ENCODE measurements at regions not wholly inside any gene's neighbourhood (a gene's known extent, or its start where the extent isn't known, plus 50 kb on each side); places are given as distances from the start of the nearest gene placed in this dataset.

- no peaks in the 10 kb centered on the region for H3K79me2 ChIP-seq (ENCODE audit: control insufficient read depth, insufficient read depth, low read length, poor library complexity)
- no peak overlapping the region for H3K18ac ChIP-seq (ENCODE audit: low read length)
- no peak overlapping the region for H3K27ac ChIP-seq (ENCODE audit: low read depth, low read length)
- no peaks in the 10 kb centered on the region for H3K79me1 ChIP-seq (ENCODE audit: low read length)
- no peak overlapping the region for H2BK12ac ChIP-seq (ENCODE audit: low read length)
- DNase-seq = peak in 1 of 2 donors; percentile 21
- H4K91ac ChIP-seq (ENCODE audit: low read depth, low read length) = no peak overlapping the region
- H2BK120ac ChIP-seq (ENCODE audit: insufficient read depth, low read length, poor library complexity) = no peak overlapping the region
- no peak overlapping the region for H2AFZ ChIP-seq (ENCODE audit: insufficient read depth, low read length, poor library complexity)
- no peak overlapping the region for H3K4me3 ChIP-seq (ENCODE audit: low read depth, low read length)
- H3K36me3 ChIP-seq (ENCODE audit: control insufficient read depth in 1 of 2, insufficient read depth in 2 of 2, low read length in 2 of 2) = no peaks in the 10 kb centered on the region
- no peak overlapping the region for H2BK5ac ChIP-seq (ENCODE audit: low read depth, low read length, poor library complexity)
- no peak overlapping the region for H3K9ac ChIP-seq (ENCODE audit: low read length)
- H3K4me2 ChIP-seq (ENCODE audit: low read length) = no peak overlapping the region
- H3K4me1 ChIP-seq (ENCODE audit: control insufficient read depth in 1 of 2, insufficient read depth in 2 of 2, low read length in 2 of 2) = no peaks in the 10 kb centered on the region
- H2AK5ac ChIP-seq (ENCODE audit: low read length) = no peak overlapping the region
- H4K12ac ChIP-seq (ENCODE audit: low read depth, low read length) = no peak overlapping the region
- no peaks in the 10 kb centered on the region for H3K27me3 ChIP-seq (ENCODE audit: insufficient read depth, low read length)
- no peak overlapping the region for H3K23ac ChIP-seq (ENCODE audit: low read length)
- no peak overlapping the region for H3K14ac ChIP-seq (ENCODE audit: low read length)
- H4K8ac ChIP-seq (ENCODE audit: low read depth, low read length) = no peak overlapping the region
- no CpG with 5 or more reads among the region's 4 CpGs for WGBS (ENCODE audit: extremely low coverage, insufficient coverage, insufficient read length)
- no peaks in the 10 kb centered on the region for H3K9me3 ChIP-seq (ENCODE audit: insufficient read depth, low read depth, low read length)
- H3K4ac ChIP-seq (ENCODE audit: low read depth, low read length) = no peak overlapping the region
These were observed 951.6 kb downstream of the TFAP2A start for GRCh38 chr6:9463311-9463710.

- Histone ChIP-seq H3K4me3 (ENCODE audit: low read depth, low read length) (no peak overlapping the region), H3K27me3 (ENCODE audit: insufficient read depth, low read length) (no peaks in the 10 kb centered on the region), H3K23ac (ENCODE audit: low read length) (no peak overlapping the region), H3K9me3 (ENCODE audit: insufficient read depth, low read depth, low read length) (no peaks in the 10 kb centered on the region), H4K91ac (ENCODE audit: low read depth, low read length) (no peak overlapping the region), H3K79me2 (ENCODE audit: control insufficient read depth, insufficient read depth, low read length, poor library complexity) (no peaks in the 10 kb centered on the region), H2BK12ac (ENCODE audit: low read length) (no peak overlapping the region), H3K4me1 (ENCODE audit: control insufficient read depth in 1 of 2, insufficient read depth in 2 of 2, low read length in 2 of 2) (no peaks in the 10 kb centered on the region), H4K8ac (ENCODE audit: low read depth, low read length) (no peak overlapping the region), H3K79me1 (ENCODE audit: low read length) (no peaks in the 10 kb centered on the region), H2BK120ac (ENCODE audit: insufficient read depth, low read length, poor library complexity) (no peak overlapping the region), H2BK5ac (ENCODE audit: low read depth, low read length, poor library complexity) (no peak overlapping the region), H3K4me2 (ENCODE audit: low read length) (no peak overlapping the region), H4K12ac (ENCODE audit: low read depth, low read length) (no peak overlapping the region), H3K14ac (ENCODE audit: low read length) (no peak overlapping the region), H3K9ac (ENCODE audit: low read length) (no peak overlapping the region), H3K36me3 (ENCODE audit: control insufficient read depth in 1 of 2, insufficient read depth in 2 of 2, low read length in 2 of 2) (no peaks in the 10 kb centered on the region), H3K18ac (ENCODE audit: low read length) (no peak overlapping the region), H2AFZ (ENCODE audit: insufficient read depth, low read length, poor library complexity) (no peak overlapping the region), H2AK5ac (ENCODE audit: low read length) (no peak overlapping the region), H3K4ac (ENCODE audit: low read depth, low read length) (no peak overlapping the region), H3K27ac (ENCODE audit: low read depth, low read length) (no peak overlapping the region)
- WGBS (ENCODE audit: extremely low coverage, insufficient coverage, insufficient read length) = no CpG with 5 or more reads among the region's 3 CpGs
- DNase-seq = no peak
These were observed 953.7 kb downstream of the TFAP2A start for GRCh38 chr6:9461188-9461587.

GRCh38 chr6:9458424-9458823 lies 956.5 kb downstream of the TFAP2A start:
- no peak for DNase-seq
- Histone ChIP-seq H3K27ac (ENCODE audit: low read depth, low read length) (no peak overlapping the region), H3K4me1 (ENCODE audit: control insufficient read depth in 1 of 2, insufficient read depth in 2 of 2, low read length in 2 of 2) (no peaks in the 10 kb centered on the region), H4K12ac (ENCODE audit: low read depth, low read length) (no peak overlapping the region), H2BK12ac (ENCODE audit: low read length) (no peak overlapping the region), H3K4ac (ENCODE audit: low read depth, low read length) (no peak overlapping the region), H3K18ac (ENCODE audit: low read length) (no peak overlapping the region), H3K4me3 (ENCODE audit: low read depth, low read length) (no peak overlapping the region), H3K36me3 (ENCODE audit: control insufficient read depth in 1 of 2, insufficient read depth in 2 of 2, low read length in 2 of 2) (no peaks in the 10 kb centered on the region), H4K8ac (ENCODE audit: low read depth, low read length) (no peak overlapping the region), H3K27me3 (ENCODE audit: insufficient read depth, low read length) (no peaks in the 10 kb centered on the region), H3K9ac (ENCODE audit: low read length) (no peak overlapping the region), H2BK120ac (ENCODE audit: insufficient read depth, low read length, poor library complexity) (no peak overlapping the region), H3K79me2 (ENCODE audit: control insufficient read depth, insufficient read depth, low read length, poor library complexity) (no peaks in the 10 kb centered on the region), H2AK5ac (ENCODE audit: low read length) (no peak overlapping the region), H3K4me2 (ENCODE audit: low read length) (no peak overlapping the region), H3K79me1 (ENCODE audit: low read length) (no peaks in the 10 kb centered on the region), H2AFZ (ENCODE audit: insufficient read depth, low read length, poor library complexity) (no peak overlapping the region), H2BK5ac (ENCODE audit: low read depth, low read length, poor library complexity) (no peak overlapping the region), H3K23ac (ENCODE audit: low read length) (no peak overlapping the region), H4K91ac (ENCODE audit: low read depth, low read length) (no peak overlapping the region), H3K9me3 (ENCODE audit: insufficient read depth, low read depth, low read length) (no peaks in the 10 kb centered on the region), H3K14ac (ENCODE audit: low read length) (no peak overlapping the region)
- WGBS (ENCODE audit: extremely low coverage, insufficient coverage, insufficient read length) = no CpG with 5 or more reads among the region's 1 CpG

GRCh38 chr6:9455864-9456658 lies 958.8 kb downstream of the TFAP2A start:
- no peaks in the 10 kb centered on the region for H3K79me1 ChIP-seq (ENCODE audit: low read length)
- H3K79me2 ChIP-seq (ENCODE audit: control insufficient read depth, insufficient read depth, low read length, poor library complexity) = no peaks in the 10 kb centered on the region
- H3K4me2 ChIP-seq (ENCODE audit: low read length) = no peak overlapping the region
- no peak overlapping the region for H3K4ac ChIP-seq (ENCODE audit: low read depth, low read length)
- no peaks in the 10 kb centered on the region for H3K4me1 ChIP-seq (ENCODE audit: control insufficient read depth in 1 of 2, insufficient read depth in 2 of 2, low read length in 2 of 2)
- H3K14ac ChIP-seq (ENCODE audit: low read length) = no peak overlapping the region
- no peaks in the 10 kb centered on the region for H3K9me3 ChIP-seq (ENCODE audit: insufficient read depth, low read depth, low read length)
- no peak overlapping the region for H2BK120ac ChIP-seq (ENCODE audit: insufficient read depth, low read length, poor library complexity)
- H3K18ac ChIP-seq (ENCODE audit: low read length) = no peak overlapping the region
- no peak overlapping the region for H2AK5ac ChIP-seq (ENCODE audit: low read length)
- no peaks in the 10 kb centered on the region for H3K36me3 ChIP-seq (ENCODE audit: control insufficient read depth in 1 of 2, insufficient read depth in 2 of 2, low read length in 2 of 2)
- no peak overlapping the region for H3K23ac ChIP-seq (ENCODE audit: low read length)
- H2BK5ac ChIP-seq (ENCODE audit: low read depth, low read length, poor library complexity) = no peak overlapping the region
- H3K9ac ChIP-seq (ENCODE audit: low read length) = no peak overlapping the region
- WGBS (ENCODE audit: extremely low coverage, insufficient coverage, insufficient read length) = no CpG with 5 or more reads among the region's 7 CpGs
- no peak overlapping the region for H4K8ac ChIP-seq (ENCODE audit: low read depth, low read length)
- no peak overlapping the region for H2BK12ac ChIP-seq (ENCODE audit: low read length)
- no peaks in the 10 kb centered on the region for H3K27me3 ChIP-seq (ENCODE audit: insufficient read depth, low read length)
- no peak overlapping the region for H4K12ac ChIP-seq (ENCODE audit: low read depth, low read length)
- no peak overlapping the region for H3K4me3 ChIP-seq (ENCODE audit: low read depth, low read length)
- no peak overlapping the region for H2AFZ ChIP-seq (ENCODE audit: insufficient read depth, low read length, poor library complexity)
- no peak overlapping the region for H3K27ac ChIP-seq (ENCODE audit: low read depth, low read length)
- H4K91ac ChIP-seq (ENCODE audit: low read depth, low read length) = no peak overlapping the region
- no peak for DNase-seq
